IMR-90 (cell line): ENCODE measurements at regions not wholly inside any gene's neighbourhood (a gene's known extent, or its start where the extent isn't known, plus 50 kb on each side); places are given as distances from the start of the nearest gene placed in this dataset.

ENCODE experiments used
- ATAC-seq: fragments of 200-7000 bp; cut with Tn5 transposase; 2 replicates; pipeline ENCODE4 v1.9.1; 2020; ENCODE audit warnings: low read depth, mild to moderate bottlenecking, moderate library complexity
- BruUV-seq: library from RNA; stranded (reverse); fragments of 400-500 nt; replicated peaks from 2 replicates; lab custom pipeline; 2021; lab: Mats Ljungman, UMichigan
- CTCF ChIA-PET: fragments of 300-600 bp; formaldehyde crosslinking; extraction: SDS; loops from one replicate; lab custom pipeline; 2021; ENCODE audit warnings: antibody characterized with exemption; lab: Yijun Ruan, JAX
- POLR2A ChIA-PET: fragments of 300-600 bp; sonication (Branson Sonifier 250); formaldehyde crosslinking; loops from one replicate; lab custom pipeline; 2022; ENCODE audit warnings: antibody characterized with exemption; ENCODE audit not compliant: unreplicated experiment; lab: Charles Lee
- DNase-seq: peaks from one replicate; pipeline ENCODE4 v3.0.0; 2013
- H2AFZ ChIP-seq: replicated peaks from 2 replicates; pipeline ENCODE3; 2013; ENCODE audit warnings: low read length, mild to moderate bottlenecking; ENCODE audit not compliant: poor library complexity
- H2AK5ac ChIP-seq: 2 replicates; pipeline ENCODE4 v1.6.1; 2013; ENCODE audit warnings: low read depth, low read length, inconsistent platforms
- H2AK9ac ChIP-seq: replicated peaks from 2 replicates; pipeline ENCODE3; 2013; ENCODE audit warnings: mild to moderate bottlenecking, low read depth, low read length, moderate library complexity; ENCODE audit not compliant: poor library complexity
- H2BK120ac ChIP-seq: 2 replicates; pipeline ENCODE4 v1.6.1; 2013; ENCODE audit warnings: low read depth, low read length, inconsistent platforms
- H2BK15ac ChIP-seq: 3 replicates; pipeline ENCODE4 v1.6.1; 2013; ENCODE audit warnings: low read depth, low read length, inconsistent platforms
- H2BK20ac ChIP-seq: 2 replicates; pipeline ENCODE4 v1.6.1; 2013; ENCODE audit warnings: low read depth, mild to moderate bottlenecking, inconsistent platforms, low read length, moderate library complexity
- H2BK5ac ChIP-seq: 2 replicates; pipeline ENCODE4 v1.6.1; 2013; ENCODE audit warnings: mild to moderate bottlenecking, low read depth, low read length, inconsistent platforms; ENCODE audit not compliant: poor library complexity, severe bottlenecking
- H3K14ac ChIP-seq: replicated peaks from 2 replicates; pipeline ENCODE4 v1.6.1; 2013; ENCODE audit warnings: low read depth, low read length, inconsistent platforms
- H3K18ac ChIP-seq: 2 replicates; pipeline ENCODE4 v1.6.1; 2013; ENCODE audit warnings: low read depth, low read length, control low read depth
- H3K23ac ChIP-seq: 2 replicates; pipeline ENCODE4 v1.6.1; 2013; ENCODE audit warnings: low read depth, low read length, inconsistent platforms
- H3K27ac ChIP-seq: 2 replicates; pipeline ENCODE4 v1.5.1; 2013; ENCODE audit warnings: mild to moderate bottlenecking, control low read depth, low read length; ENCODE audit not compliant: insufficient read depth
- H3K27me3 ChIP-seq: 2 replicates; pipeline ENCODE4 v1.6.1; 2013; ENCODE audit warnings: low read length; ENCODE audit not compliant: control insufficient read depth, insufficient read depth
- H3K36me3 ChIP-seq: 2 replicates; pipeline ENCODE4 v1.6.1; 2013; ENCODE audit warnings: low read length, mixed read lengths; ENCODE audit not compliant: control insufficient read depth, insufficient read depth
- H3K4ac ChIP-seq: 2 replicates; pipeline ENCODE4 v1.6.1; 2013; ENCODE audit warnings: low read depth, low read length, inconsistent platforms
- H3K4me1 ChIP-seq: 2 replicates; pipeline ENCODE4 v1.6.1; 2013; ENCODE audit warnings: low read length, mixed read lengths; ENCODE audit not compliant: control insufficient read depth, insufficient read depth
- H3K4me2 ChIP-seq: 2 replicates; pipeline ENCODE4 v1.6.1; 2013; ENCODE audit warnings: low read depth, mild to moderate bottlenecking, control low read depth, low read length, moderate library complexity
- H3K4me3 ChIP-seq: 2 replicates; pipeline ENCODE4 v1.5.1; 2013; ENCODE audit warnings: low read depth, mild to moderate bottlenecking, control low read depth, low read length, moderate library complexity; ENCODE audit not compliant: insufficient read depth
- H3K56ac ChIP-seq: 2 replicates; pipeline ENCODE4 v1.6.1; 2013; ENCODE audit warnings: low read length, inconsistent platforms; ENCODE audit not compliant: insufficient read depth; ENCODE audit errors: extremely low read depth
- H3K79me1 ChIP-seq, 2 experiments: 2 replicates each; pipeline ENCODE4 v1.6.1; 2013; ENCODE audit warnings: low read length in 2 of 2, inconsistent platforms in 1 of 2, low read depth in 1 of 2
- H3K9ac ChIP-seq: 2 replicates; pipeline ENCODE4 v1.6.1; 2013; ENCODE audit warnings: low read depth, low read length, control low read depth
- H3K9me1 ChIP-seq: 2 replicates; pipeline ENCODE4 v1.6.1; 2013; ENCODE audit warnings: low read length, inconsistent platforms; ENCODE audit not compliant: insufficient read depth
- H3K9me3 ChIP-seq: 2 replicates; pipeline ENCODE4 v1.6.1; 2013; ENCODE audit warnings: low read length; ENCODE audit not compliant: control insufficient read depth, insufficient read depth
- H4K20me1 ChIP-seq: 2 replicates; pipeline ENCODE4 v1.6.1; 2013; ENCODE audit warnings: low read length, inconsistent platforms; ENCODE audit not compliant: insufficient read depth
- H4K5ac ChIP-seq: 2 replicates; pipeline ENCODE4 v1.6.1; 2013; ENCODE audit warnings: mild to moderate bottlenecking, low read depth, low read length, control low read depth
- H4K8ac ChIP-seq, 2 experiments: 2 replicates each; pipeline ENCODE4 v1.6.1; 2013; ENCODE audit warnings: low read depth in 2 of 2, low read length in 2 of 2, control low read depth in 1 of 2, inconsistent platforms in 1 of 2
- H4K91ac ChIP-seq: 2 replicates; pipeline ENCODE4 v1.6.1; 2013; ENCODE audit warnings: low read depth, low read length, inconsistent platforms; ENCODE audit not compliant: insufficient read depth
- BHLHE40 ChIP-seq: fragments of 150-350 bp; IDR thresholded peaks from 2 replicates; pipeline ENCODE4 v1.6.1; 2016; ENCODE audit warnings: mild to moderate bottlenecking, low read depth, low read length
- CEBPB ChIP-seq: IDR thresholded peaks from 2 replicates; pipeline ENCODE4 v1.6.1; 2012; ENCODE audit warnings: low read depth, low read length, improper control_type of control experiment
- CHD1 ChIP-seq: IDR thresholded peaks from 2 replicates; pipeline ENCODE4 v1.6.1; 2012; ENCODE audit warnings: low read depth, low read length, improper control_type of control experiment
- FOS ChIP-seq: fragments of 150-350 bp; IDR thresholded peaks from 2 replicates; pipeline ENCODE4 v1.6.1; 2016; ENCODE audit warnings: low read depth, low read length
- MAFK ChIP-seq: IDR thresholded peaks from 2 replicates; pipeline ENCODE4 v1.6.1; 2012; ENCODE audit warnings: low read depth, low read length, improper control_type of control experiment
- MAZ ChIP-seq: IDR thresholded peaks from 2 replicates; pipeline ENCODE4 v1.6.1; 2012; ENCODE audit warnings: low read depth, mild to moderate bottlenecking, low read length, improper control_type of control experiment, moderate library complexity, borderline replicate concordance
- MXI1 ChIP-seq: IDR thresholded peaks from 2 replicates; pipeline ENCODE4 v1.6.1; 2012; ENCODE audit warnings: low read depth, mild to moderate bottlenecking, low read length, moderate library complexity, borderline replicate concordance
- NFE2L2 ChIP-seq: fragments of 150-350 bp; IDR thresholded peaks from 2 replicates; pipeline ENCODE4 v1.6.1; 2016; ENCODE audit warnings: low read depth, mild to moderate bottlenecking, low read length
- POLR2A ChIP-seq: IDR thresholded peaks from 2 replicates; pipeline ENCODE4 v1.6.1; 2012; ENCODE audit warnings: mild to moderate bottlenecking, low read depth, low read length
- RAD21 ChIP-seq: IDR thresholded peaks from 2 replicates; pipeline ENCODE4 v1.6.1; 2012; ENCODE audit warnings: low read length, improper control_type of control experiment
- RCOR1 ChIP-seq: IDR thresholded peaks from 2 replicates; pipeline ENCODE4 v1.6.1; 2012; ENCODE audit warnings: mild to moderate bottlenecking, low read length, improper control_type of control experiment; ENCODE audit not compliant: insufficient replicate concordance
- RFX5 ChIP-seq: IDR thresholded peaks from 2 replicates; pipeline ENCODE4 v1.8.0; 2012; ENCODE audit warnings: low read depth, mild to moderate bottlenecking, low read length, moderate library complexity
- SMC3 ChIP-seq: fragments of 150-350 bp; IDR thresholded peaks from 2 replicates; pipeline ENCODE4 v1.6.1; 2016; ENCODE audit warnings: low read depth, mild to moderate bottlenecking, antibody characterized with exemption, low read length, moderate library complexity
- WGBS, 2 experiments: methylation state at CpG; one replicate each; pipeline versions ENCODE4 v1.1.5 to v1.1.7; 2013; ENCODE audit warnings: missing lambda C conversion rate in 2 of 2; ENCODE audit not compliant: insufficient read length in 1 of 2; ENCODE audit errors: extremely low coverage in 2 of 2; 5-methylcytosine and 5-hydroxymethylcytosine counted together
- dilution Hi-C: fragments of 300-500 bp; cut with HindIII; formaldehyde crosslinking; loops from one replicate; pipeline ENCODE4 v1.14.3; 2018; ENCODE audit warnings: low sequenced_read_pairs; ENCODE audit not compliant: unreplicated experiment
- in situ Hi-C: fragments of 300-500 bp; cut with MboI; formaldehyde crosslinking; loops from 3 replicates; pipeline ENCODE4 v1.14.3; 2019; ENCODE audit warnings: low sequenced_read_pairs, inconsistent platforms, mixed read lengths
- intact Hi-C: fragments of 100-400 bp; cut with micrococcal nuclease; formaldehyde crosslinking; loops from 2 replicates; pipeline ENCODE4 v1.10.0; 2022
- TF ChIP-seq, protein P1 (sequence below): fragments of 150-350 bp; IDR thresholded peaks from 2 replicates; pipeline ENCODE4 v1.6.1; 2016; ENCODE audit warnings: low read depth, mild to moderate bottlenecking, low read length, moderate library complexity, borderline replicate concordance
- TF ChIP-seq, protein P2 (sequence below): fragments of 150-350 bp; IDR thresholded peaks from 2 replicates; pipeline ENCODE4 v1.6.1; 2017; ENCODE audit warnings: mild to moderate bottlenecking, antibody characterized with exemption, low read length, low read depth
- TF ChIP-seq, protein P3 (sequence below): conservative IDR thresholded peaks from 2 replicates; pipeline ENCODE4 v1.5.1; 2012; ENCODE audit warnings: mild to moderate bottlenecking, low read depth, low read length, improper control_type of control experiment

DNA sequence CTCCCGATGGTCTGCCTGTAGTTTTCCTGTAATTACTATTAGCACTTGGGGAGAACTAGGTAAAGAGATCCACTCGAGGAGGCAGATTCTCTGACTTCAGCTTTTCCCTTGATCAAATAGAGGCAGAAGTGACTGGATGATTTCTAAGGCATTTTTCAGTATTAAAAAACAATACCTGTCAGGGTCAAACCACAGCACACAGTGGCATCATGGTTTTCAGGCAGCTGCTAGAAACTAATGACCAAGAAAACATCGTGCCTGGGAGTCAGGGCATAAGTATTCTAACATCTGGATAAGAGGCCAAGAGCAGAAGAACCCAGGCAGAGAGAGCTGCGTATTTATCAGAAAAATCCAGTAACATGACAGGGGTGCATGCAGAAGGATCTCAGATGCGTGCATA, 419.9 kb downstream of the TUSC7 start:
- POLR2A ChIA-PET = no interaction called here
- Histone ChIP-seq H3K9ac (no peak overlapping the region), H2AK9ac (no peak overlapping the region), H3K23ac (no peak overlapping the region), H4K91ac (no peak overlapping the region), H2BK15ac (no peak overlapping the region; the same call in 2 of the 3 replicates), H3K4ac (no peak overlapping the region), H3K4me1 (peaks cover 5% of the 10 kb centered on the region; the same call in 1 of the 2 replicates), H2BK120ac (no peak overlapping the region), H3K27ac (no peak overlapping the region), H2AFZ (no peak overlapping the region), H4K8ac (no peak overlapping the region), H4K20me1 (no peaks in the 10 kb centered on the region), H3K9me1 (no peaks in the 10 kb centered on the region), H3K79me1 (no peaks in the 10 kb centered on the region), H3K4me2 (no peak overlapping the region), H2BK5ac (no peak overlapping the region), H3K27me3 (no peaks in the 10 kb centered on the region), H3K4me3 (no peak overlapping the region), H3K36me3 (no peaks in the 10 kb centered on the region), H3K18ac (no peak overlapping the region), H4K5ac (no peak overlapping the region), H2AK5ac (no peak overlapping the region), H3K56ac (no peak overlapping the region), H2BK20ac (no peak overlapping the region), H3K9me3 (no peaks in the 10 kb centered on the region), H3K14ac (no peak overlapping the region)
- DNase-seq = peak; percentile 10
- no peak for ATAC-seq
- in situ Hi-C loops (no loop called here), intact Hi-C loops (no loop called here), dilution Hi-C loops (no loop called here)
- no CpG with 5 or more reads among the region's 5 CpGs for WGBS, 2 experiments
- CTCF ChIA-PET = no interaction called here
- no peak for TF ChIP-seq NFE2L2
- TF ChIP-seq, protein P1, sequence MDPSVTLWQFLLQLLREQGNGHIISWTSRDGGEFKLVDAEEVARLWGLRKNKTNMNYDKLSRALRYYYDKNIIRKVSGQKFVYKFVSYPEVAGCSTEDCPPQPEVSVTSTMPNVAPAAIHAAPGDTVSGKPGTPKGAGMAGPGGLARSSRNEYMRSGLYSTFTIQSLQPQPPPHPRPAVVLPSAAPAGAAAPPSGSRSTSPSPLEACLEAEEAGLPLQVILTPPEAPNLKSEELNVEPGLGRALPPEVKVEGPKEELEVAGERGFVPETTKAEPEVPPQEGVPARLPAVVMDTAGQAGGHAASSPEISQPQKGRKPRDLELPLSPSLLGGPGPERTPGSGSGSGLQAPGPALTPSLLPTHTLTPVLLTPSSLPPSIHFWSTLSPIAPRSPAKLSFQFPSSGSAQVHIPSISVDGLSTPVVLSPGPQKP = no peak
- TF ChIP-seq CEBPB = no peak
- TF ChIP-seq BHLHE40 = no peak
- no peak for TF ChIP-seq CHD1
- TF ChIP-seq MXI1 = no peak
- no peak for TF ChIP-seq FOS
- TF ChIP-seq RAD21 = no peak
- no peak for TF ChIP-seq MAFK
- TF ChIP-seq SMC3 = no peak
- TF ChIP-seq RCOR1 = no peak
- no peak for TF ChIP-seq RFX5
- no peak for TF ChIP-seq POLR2A
- TF ChIP-seq, protein P2, sequence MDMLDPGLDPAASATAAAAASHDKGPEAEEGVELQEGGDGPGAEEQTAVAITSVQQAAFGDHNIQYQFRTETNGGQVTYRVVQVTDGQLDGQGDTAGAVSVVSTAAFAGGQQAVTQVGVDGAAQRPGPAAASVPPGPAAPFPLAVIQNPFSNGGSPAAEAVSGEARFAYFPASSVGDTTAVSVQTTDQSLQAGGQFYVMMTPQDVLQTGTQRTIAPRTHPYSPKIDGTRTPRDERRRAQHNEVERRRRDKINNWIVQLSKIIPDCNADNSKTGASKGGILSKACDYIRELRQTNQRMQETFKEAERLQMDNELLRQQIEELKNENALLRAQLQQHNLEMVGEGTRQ = no peak
- no peak for TF ChIP-seq MAZ
- TF ChIP-seq, protein P3, sequence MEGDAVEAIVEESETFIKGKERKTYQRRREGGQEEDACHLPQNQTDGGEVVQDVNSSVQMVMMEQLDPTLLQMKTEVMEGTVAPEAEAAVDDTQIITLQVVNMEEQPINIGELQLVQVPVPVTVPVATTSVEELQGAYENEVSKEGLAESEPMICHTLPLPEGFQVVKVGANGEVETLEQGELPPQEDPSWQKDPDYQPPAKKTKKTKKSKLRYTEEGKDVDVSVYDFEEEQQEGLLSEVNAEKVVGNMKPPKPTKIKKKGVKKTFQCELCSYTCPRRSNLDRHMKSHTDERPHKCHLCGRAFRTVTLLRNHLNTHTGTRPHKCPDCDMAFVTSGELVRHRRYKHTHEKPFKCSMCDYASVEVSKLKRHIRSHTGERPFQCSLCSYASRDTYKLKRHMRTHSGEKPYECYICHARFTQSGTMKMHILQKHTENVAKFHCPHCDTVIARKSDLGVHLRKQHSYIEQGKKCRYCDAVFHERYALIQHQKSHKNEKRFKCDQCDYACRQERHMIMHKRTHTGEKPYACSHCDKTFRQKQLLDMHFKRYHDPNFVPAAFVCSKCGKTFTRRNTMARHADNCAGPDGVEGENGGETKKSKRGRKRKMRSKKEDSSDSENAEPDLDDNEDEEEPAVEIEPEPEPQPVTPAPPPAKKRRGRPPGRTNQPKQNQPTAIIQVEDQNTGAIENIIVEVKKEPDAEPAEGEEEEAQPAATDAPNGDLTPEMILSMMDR = no peak
- no TSS peak for BruUV-seq
